GM21360 (cell line): ENCODE measurements at regions not wholly inside any gene's neighbourhood (a gene's known extent, or its start where the extent isn't known, plus 50 kb on each side); places are given as distances from the start of the nearest gene placed in this dataset.
"Not testable (repeated sequence)": the region's sequence is repeated elsewhere in the genome, so short reads cannot be mapped to it uniquely, and the experiment has no call there.

Experiments
- ATAC-seq: cut with Tn5 transposase; IDR thresholded peaks from one replicate; pipeline ENCODE4 v1.9.1; 2021; ENCODE audit warnings: mild to moderate bottlenecking, moderate library complexity; ENCODE audit not compliant: unreplicated experiment

DNA sequence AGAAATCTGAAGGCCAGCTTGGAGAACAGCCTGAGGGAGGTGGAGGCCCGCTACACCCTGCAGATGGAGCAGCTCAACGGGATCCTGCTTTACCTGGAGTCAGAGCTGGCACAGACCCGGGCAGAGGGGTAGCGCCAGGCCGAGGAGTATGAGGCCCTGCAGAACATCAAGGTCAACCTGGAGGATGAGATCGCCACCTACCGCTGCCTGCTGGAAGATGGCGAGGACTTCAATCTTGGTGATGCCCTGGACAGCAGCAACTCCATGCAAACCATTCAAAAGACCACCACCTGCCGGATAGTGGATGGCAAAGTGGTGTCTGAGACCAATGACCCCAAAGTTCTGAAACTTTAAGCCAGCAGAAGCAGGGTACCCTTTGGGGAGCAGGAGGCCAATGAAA, 318.4 kb downstream of the ZFHX3 start:
- ATAC-seq, result not testable (repeated sequence)

DNA sequence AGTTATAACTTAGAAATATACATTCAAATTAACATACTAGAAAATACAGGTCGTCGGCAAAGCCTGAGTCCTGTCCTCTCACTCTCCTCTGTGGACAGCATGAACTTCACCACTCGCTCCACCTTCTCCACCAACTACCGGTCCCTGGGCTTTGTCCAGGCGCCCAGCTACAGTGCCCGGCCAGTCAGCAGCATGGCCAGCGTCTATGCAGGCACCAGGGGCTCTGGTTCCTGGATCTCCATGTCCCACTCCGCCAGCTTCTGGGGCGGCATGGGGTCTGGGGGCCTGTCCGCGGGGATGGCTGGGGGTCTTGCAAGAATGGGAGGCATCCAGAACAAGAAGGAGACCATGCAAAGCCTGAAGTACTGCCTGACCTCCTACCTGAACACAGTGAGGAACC, 319.4 kb downstream of the ZFHX3 start:
- ATAC-seq, result no peak

DNA sequence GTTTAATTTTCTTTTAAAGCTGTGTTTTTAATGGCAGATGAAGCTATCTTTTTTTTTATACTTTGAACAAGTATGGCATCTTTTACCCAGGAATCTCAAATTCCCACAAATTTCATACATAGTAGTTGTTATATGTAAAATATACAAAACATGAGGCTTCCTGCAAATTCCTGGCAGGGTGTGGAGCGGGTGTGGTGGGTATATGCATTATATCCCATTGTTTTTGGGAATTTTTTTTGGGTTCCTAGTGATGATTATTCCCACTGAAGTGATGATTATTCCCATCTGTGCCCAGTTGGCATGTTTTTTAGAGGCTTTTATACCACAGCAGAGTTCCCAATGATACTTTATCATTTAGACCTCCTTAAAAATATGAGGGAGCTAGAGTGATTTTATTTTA, 320.4 kb downstream of the ZFHX3 start:
- ATAC-seq, result no peak

DNA sequence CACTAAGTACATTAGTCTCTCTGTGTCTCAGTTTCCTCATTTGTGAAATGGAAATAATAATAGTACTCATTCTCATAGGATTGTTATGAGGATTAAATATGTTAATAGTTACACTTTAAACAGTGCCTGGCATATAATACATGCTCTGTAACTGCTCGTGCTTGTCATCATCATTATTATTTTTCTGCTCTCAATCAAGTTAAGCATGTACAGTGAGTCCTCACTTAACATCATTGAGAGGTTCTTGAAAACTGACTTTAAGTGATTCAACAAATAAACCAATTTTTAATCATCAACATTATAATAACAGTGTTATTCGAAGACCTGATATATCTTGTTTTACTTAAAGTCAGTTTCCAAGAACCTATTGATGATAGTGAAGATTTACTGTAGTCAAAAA, 322.3 kb downstream of the ZFHX3 start:
- no peak for ATAC-seq

DNA sequence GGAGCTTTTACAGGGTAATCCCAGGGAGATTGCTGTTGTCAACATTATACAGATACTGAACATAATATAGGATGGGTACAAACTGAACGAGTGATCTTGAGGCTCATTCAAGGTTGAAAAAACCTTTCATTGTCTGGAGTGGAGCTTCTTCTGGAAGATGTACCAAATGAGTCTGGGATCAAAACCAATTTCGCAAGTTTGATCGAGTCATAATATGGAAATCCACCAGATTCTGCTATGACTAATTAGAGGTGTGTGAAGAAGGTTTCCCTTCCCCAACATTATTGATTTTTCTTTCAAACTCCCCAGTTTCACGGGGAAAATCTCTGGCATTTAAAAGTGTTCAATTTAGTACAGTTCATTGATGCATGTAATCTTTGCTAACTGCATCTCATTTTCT, 324.1 kb downstream of the ZFHX3 start:
- ATAC-seq, result no peak

DNA sequence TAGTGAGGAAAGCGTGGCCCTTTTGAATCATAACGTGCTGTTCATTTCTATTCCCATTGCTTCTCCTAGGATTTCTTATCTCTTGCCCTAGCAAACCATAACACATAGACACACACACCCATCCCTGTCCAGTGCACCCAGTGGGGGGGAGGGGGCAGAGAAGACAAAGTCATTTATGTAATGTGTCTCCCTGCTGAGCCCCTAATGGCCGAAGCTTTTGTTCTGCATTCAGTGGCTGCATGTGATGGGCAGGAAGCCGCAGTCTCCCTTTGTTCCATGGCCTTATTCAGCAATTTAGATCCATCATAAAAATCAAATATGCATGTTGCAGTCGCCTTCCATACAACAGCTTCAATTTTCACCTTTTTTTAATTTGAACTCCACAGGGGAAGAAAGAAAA, 325.4 kb downstream of the ZFHX3 start:
- no peak for ATAC-seq

DNA sequence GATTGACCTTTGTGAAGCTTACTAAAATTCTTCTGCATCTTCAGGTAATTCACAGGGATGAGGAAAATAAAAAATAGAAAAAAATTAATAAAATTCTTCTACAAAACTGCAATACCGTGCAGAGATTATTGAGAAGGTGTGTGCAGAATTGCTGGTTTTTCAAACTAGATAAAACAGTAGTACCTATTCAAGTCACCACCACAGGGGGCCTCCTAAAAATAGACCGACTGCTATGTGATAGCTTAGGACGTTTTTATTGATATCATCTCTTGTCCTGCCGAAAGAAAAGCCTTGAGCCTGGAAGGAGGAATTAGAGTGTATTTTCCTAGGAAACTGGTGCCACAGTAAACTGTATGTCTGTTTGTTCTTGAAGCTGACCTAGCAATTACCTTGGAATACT, 325.9 kb downstream of the ZFHX3 start:
- ATAC-seq, result no peak

DNA sequence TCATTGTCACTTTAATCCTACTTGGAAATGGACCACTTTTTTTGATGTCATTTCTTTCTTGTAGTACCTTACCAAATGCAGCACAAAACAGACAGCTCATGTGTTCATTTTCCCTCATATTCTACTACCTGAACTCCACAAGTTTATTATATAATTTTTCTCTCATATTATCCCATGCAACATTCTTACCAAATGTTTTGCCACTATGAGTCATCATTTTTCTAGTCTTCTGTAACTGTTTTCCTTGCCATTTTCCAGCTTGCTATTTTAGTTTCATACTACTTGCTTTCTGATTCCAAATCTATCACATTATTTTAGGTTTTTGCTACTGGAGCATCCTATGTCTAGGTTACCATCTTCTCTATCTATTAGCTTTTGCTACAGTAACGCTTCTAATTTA, 332.7 kb downstream of the ZFHX3 start:
- ATAC-seq, result no peak

DNA sequence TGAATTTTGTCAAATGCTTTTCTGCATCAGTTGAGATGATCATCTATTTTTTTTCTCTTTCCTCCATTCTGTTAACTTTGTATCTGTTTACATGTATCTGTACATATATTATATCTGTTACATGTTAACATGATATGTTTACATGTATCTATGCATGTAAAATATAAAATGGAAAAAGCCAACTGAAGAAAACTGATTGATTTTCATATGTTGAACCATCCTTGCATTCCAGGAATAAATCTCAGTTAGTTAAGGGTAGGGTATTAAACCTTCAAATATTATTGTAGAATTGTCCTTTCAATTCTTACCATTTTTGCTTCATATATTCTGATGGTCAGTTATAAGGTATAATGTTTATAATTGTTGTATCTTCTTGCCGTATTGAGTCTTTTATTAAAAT, 336.1 kb downstream of the ZFHX3 start:
- no peak for ATAC-seq

DNA sequence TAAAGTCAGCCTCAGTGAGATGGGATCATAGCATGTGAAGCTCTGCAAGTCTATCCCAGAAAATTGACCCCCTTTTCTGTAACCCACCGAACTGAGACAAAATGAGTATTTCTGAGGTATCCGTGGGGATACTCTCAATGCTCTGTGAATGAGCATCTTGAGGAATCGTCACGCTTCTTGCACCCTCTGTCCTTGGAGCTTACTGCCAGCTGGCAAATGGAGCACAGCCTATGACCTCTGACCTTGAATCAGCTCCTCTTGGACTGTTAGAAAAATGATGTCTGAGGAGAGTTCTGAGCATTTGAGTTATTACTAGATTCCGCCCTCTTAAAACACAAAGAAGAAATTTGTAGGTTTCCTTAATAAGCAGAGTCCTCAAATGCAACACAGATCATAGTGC, 342.1 kb downstream of the ZFHX3 start:
- ATAC-seq, result no peak

DNA sequence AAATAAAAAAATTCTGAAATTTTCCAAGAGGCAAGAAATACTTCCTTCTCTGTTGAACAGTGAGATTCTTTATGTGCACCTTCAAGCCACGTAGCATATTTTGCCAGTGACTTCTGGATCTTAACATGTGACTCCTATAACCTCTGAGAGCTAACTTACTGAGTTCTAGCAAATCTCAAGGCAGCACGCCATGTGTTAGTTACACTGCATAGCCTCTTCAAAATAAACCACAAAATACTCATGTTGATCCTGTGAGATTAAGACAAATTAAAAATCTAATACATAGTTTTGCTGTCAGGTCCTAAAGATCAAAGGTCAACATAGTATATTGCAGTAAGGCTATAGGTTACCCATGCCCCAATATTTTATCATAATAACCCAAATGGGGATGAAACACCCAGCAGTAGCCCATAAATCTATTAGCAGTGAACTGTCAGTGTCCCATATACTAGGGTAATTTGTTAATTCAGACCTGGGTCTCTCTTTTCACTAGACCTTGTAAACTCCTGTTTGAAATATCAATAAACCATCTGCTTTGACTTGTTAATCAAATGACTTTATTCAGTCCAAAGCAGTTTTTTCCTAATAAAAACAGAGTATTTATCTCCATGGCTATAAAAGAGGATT, 343.1 kb downstream of the ZFHX3 start:
- ATAC-seq, result no peak

DNA sequence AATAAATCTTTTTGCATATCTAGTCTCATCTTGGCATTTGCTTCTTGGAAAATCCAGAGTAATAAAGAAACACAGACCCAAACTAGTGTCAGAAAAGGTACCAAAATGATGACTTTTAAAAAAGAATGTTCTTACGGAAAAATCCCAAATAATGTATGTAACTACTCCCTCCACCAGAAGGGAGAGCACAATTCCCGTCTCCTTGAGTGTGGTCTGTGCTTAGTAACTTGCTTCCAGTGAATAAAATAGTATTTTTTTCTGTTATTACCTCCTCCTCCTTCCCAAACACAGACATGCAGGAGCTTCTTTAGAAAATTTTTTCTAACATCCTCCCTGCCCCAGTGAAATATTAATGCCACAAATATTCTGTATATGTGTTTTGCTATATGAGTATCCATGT, 358.1 kb downstream of the ZFHX3 start:
- no peak for ATAC-seq

DNA sequence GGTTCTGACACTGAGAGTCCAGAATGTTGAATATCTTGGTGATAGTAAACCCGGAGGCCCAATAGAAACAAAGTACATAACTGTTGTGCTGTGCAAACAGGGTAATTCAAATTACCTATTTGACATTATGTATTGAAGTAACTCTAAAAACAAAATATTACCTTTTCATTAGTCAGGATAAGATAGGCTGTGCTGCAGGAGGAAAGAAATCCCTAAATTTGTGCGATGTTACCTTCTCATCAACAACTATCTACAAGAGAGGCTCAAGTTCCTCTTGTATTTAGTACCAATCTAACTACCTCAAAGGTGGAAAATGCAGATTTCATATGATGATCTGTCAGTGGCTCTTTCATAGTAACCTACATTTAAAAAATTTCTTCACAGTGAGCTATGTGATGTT, 367.2 kb downstream of the ZFHX3 start:
- no peak for ATAC-seq

DNA sequence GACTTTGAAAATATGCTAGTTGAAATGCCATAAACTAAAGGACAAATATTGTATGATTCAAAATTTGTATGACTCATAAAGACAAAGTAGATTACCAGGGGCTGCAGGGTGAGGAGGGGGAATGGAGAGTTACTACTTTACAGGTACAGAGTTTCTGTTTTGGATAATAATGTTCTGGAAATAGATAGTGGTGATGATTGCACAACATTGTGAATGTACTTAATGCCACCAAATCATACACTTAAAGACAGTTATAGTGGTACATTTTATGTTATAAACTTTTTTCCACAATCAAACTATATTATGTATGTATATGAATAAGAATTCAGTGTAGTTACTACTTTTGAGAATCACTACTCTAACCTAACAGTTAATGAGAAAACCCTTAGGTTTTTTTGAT, 368.1 kb downstream of the ZFHX3 start:
- ATAC-seq, result no peak

DNA sequence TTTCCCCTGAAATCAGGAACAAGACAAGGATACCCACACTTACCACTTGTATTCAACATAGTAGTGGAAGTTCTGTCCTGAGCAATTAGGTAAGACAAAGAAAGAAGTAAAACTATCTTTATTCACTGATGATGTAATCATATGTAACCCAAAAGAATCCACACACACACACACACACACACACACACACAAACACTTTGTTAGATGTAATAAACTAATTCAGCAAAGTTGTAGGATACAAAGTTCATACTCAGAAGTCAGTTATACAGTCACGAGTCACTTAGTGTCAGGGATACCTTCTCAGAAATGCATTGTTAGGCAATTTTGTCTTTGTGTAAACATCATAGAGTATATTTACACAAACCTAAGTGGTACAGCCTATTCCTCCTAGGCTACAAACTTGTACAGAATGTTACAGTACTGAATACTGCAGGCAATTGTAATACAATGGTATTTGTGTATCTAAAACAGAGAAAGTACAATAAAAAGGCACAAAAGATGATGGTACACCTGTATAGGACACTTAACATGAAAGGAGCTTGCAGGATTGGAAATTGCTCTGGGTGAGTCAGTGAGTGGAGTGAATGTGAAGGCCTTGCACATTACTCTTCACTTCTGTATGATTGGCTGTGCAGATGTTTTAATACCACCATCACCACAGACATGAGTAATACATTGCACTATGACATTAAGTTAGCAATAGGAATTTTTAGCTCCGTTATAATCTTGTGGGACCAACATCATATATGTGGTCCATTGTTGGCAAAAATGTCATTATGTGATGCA, 370.1 kb downstream of the ZFHX3 start:
- no peak for ATAC-seq

DNA sequence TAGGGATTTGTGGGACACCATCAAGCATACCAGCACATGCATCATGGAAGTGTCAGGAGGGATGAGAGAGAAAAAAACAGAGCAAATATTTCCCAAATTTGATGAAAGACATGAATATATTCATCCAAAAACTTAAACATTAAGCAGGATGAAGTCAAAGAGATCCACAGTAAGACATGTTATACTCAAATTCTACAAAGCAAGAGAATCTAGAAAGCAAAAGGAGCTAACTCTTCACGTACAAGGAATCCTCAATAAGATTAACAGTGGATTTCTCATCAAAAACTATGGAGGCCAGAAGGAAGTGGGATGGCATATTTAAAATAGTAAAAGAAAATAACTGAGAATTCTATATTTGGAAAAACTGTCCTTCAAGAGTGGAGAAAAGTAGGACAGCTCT, 374.8 kb downstream of the ZFHX3 start:
- no peak for ATAC-seq

DNA sequence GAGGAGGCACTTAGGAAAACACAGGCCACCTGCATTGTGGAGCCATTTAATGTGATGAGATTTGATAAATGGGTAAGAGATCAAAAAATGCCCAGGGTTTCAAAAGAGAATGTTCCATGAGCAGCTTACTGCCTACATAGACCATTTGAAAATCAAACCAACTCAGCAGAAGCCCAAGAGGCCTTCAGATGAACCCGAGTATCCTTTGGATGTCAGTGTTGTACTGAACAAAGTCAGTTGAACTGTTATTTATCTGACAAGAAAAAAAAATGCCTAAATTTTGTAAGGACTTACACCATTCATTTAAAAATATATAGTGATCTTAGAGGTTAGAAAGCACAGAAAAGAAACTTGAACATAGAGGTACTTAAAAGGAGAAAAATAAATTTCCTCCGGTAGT, 381.7 kb downstream of the ZFHX3 start:
- no peak for ATAC-seq

DNA sequence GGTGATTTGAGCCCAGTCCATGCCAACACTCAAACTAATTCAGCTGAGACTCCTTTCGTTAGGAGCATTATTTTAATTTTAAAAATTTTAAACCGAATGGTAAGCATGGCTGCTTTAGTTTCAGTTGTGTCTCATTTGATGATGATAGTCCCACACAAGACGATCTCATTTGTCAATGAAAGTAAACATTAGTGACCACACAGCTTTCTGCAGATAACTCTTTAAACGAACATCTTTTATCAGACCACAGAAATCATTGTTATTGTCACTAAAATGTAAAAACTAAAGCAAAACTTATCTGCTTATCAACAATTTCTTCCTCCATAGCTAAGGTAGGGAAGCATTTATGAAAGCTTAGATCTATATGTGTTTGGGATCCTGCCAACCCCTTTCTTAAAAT, 382.2 kb downstream of the ZFHX3 start:
- no peak for ATAC-seq

DNA sequence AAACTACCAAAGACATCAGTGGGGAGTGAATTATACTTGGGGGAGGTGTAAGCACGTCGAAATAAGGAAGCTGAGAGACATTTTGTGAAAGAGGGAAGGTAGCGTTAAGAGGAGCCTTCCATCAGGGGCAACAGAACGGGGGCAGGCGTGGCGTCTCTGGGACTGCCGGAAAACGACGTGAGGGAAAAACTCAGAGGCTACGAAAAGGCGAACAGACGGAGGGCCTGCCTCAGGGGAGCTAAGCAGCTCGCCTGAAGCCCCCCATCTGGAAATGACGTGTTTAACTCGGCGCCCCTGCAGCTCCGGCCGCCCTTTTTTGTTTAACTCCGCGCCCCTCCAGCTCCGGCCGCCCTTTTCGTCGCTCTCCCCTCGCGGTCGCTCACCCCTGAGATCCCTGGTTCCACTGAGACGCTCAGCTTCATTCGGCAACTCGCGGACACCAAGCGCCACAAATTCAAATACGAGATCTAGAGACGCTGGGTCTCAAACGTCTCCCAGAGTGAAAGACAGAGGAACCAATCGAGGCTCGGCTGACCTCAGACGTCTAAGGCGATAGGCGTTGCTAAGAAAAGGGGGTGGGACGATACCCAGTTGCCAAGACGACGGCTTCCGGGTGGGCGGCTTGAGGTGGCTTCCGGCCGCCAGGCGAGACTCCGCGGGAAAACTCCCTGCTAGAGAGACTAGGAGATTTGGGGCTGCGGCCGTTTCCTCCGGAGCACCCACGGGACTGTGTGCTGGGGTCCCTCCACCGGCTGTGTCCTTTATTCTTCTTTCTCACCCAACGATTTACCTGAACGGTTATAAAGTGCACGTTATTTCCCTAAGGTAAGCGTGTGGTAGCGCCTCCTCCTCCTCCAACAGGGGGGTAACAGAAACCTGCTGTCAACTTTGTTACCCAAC, 383.2 kb downstream of the ZFHX3 start:
- ATAC-seq, result peak; percentile 99

DNA sequence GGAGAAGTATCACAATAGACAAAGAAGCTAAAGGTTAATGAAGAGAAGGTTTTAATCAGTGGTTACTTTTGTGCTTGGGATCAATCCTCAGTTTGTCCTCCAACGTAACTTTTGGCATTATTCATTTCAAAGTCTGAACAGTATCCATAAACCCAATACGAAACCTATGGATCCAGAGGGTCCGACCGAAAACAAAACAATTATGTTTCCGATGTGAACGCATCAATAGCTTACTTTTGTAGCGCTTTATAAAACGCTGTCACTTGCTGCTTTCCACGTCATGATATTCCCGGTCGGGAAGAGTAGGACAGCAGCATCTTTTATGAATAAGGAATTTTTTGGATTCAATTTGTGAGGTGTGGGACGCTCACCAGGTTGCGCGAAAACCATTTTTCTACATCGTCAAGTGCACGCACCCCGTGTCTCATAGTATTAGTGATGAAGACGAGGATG, 383.8 kb downstream of the ZFHX3 start:
- ATAC-seq, result no peak

DNA sequence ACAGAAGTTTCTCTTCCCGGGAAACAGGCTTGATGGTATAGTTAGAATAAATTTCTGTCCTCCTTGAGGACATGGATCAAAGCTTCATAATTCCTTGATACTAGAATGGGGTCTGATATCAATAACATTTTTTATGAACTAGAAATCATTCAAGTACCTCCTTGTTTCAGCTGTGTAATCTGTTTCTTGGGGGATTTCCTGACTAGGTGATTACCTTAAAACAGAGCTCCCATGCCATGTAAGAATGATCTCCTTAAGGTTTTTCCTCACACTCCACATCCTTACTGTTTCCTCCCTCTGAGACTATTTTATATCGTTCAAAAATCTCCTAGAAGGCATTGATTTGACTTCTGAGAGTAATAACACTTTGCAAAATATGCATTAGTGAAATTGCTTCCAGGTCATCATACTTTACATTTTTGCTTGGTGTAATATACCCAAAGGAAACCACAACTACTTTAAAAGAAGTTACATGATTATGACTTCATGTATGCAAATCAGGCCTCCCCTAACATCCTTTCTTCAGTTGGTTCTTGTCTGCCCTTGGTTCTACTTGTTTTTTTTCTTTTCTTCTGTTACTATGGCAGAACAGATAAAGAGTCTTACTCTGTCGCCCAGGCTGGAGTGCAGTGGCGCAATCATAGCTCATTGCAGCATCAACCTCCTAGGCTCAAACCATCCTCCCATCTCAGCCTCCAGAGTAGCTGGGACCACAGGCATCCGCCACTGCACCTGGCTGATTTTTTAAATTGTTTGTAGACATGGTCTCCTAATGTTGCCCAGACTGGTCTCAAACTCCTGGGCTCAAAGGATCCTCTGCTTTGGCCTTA, 388.8 kb downstream of the ZFHX3 start:
- ATAC-seq, result no peak
